Activated effector memory CD4-positive, alpha-beta T cell treated with anti-CD3 and anti-CD28 coated beads, Interleukin-2, amount 50 U/mL, for 16 hours (primary cell): ENCODE measurements at regions not wholly inside any gene's neighbourhood (a gene's known extent, or its start where the extent isn't known, plus 50 kb on each side); places are given as distances from the start of the nearest gene placed in this dataset.
A peak's percentile ranks its signal among the peaks of the same experiment; 100 is the strongest.
"Not testable (repeated sequence)": the region's sequence is repeated elsewhere in the genome, so short reads cannot be mapped to it uniquely, and the experiment has no call there.

ENCODE experiments used
- DNase-seq: peaks from one replicate; pipeline ENCODE4 v3.0.0-alpha.2; 2020

DNA sequence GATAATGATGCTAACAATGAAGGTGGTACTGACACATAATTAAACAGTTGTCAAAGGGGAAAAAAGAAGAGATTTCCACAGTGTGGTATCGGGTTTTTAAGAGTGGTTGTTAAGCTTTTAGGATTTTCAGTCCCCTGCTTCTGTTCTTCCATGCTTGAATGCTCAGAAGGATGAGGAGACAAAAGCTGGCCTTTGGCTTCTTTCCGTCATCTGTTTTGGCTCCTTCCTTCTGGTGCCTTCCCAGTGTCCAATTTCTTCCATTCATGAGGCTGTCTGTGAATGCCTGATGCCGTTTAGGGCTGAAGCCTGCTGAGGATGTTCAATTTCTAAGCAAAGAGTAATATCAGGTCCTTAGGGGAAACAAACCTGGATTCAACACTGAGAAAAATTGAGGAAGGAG is 179.6 kb upstream of the GLRA1 start:
- no peak for DNase-seq

DNA sequence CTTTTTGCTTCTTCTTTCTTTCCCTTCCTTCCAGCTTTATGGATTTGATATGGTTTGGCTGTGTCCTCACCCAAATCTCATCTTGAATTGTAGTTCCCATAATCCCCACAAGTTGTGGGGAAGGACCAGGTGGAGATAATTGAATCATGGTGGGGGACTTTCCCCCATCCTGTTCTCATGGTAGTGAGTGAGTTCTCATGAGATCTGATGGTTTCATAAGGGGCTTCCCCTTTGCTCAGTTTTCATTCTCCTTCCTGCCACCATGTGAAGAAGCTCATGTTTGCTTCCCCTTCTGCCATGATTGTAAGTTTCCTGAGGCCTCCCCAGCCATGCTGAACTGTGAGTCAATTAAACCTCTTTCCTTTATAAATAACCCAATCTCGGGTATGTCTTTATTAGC is 178.3 kb upstream of the GLRA1 start:
- not testable (repeated sequence) for DNase-seq

DNA sequence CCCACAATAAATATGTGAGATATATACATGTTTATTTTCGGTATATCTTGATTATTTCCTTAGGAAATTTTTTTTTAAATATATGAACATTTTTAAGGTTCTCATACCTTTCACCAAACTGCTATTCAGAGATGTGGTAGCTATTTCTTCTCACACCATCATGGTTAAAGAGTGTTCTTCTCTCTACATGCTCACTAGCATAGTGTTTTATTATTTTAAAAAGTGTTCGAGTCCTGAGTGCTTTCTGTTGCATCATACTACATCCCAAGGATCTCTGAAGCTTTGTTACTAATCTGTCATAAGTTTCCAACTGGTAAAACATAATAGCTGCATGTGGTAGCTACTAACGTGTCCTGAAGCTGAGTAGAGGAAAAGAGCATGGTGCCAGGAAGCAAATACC is 177.4 kb upstream of the GLRA1 start:
- no peak for DNase-seq

DNA sequence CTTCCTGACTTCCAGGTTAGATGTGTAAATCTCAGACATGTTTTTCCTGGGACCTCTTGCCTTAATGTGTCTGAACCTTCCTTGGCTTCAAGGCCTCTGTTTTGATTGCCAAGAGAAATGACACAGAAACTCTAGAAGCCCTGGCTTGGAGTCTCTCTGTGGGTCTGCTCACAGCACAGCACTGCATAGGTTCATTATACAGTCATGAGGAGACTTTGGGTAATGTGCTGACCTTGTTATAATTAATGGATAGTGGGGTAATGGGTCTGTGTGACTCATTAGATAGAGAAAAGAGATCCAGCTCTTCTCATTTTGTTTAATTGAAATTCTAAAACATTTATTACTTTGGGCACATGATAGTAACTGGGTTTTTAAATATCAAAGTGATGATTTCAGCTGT is 175.8 kb upstream of the GLRA1 start:
- no peak for DNase-seq

DNA sequence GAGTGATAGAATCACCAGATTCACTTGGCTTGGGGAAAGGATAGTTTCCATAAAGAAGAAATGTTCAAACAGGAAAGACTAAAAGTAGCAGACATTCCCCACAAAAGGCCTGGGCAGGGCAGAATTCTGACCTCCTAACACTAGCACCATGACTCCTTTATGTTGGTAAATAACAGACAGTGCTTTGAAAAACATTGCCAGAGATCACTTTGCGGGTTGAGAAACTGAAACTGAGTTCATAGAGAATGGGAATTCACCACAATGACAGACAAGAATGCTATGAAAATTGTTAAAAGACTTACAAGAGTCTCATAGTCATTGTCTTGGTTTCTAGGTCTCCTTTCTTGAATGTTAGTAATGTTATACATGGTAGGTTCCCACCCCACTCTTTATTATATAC is 172.5 kb upstream of the GLRA1 start:
- no peak for DNase-seq

DNA sequence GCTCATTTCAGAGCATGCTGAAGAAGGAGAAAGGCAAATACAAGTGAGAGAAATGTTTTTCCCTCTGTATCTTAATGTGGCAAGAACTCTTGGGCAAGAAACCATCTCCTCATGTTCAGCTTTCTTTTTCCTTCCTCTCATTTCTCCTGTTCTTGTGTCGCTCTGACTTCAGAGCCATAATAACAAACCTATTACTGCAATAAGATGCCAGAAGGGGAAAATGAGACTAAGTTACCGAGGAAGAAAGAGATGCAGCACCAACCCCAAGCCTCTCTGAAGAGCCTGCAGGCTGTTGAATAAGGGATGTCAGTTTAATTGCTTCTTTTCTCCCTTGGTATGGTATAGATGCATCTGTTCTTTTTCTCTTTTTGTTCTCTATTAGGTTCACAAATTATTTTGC is 170.1 kb upstream of the GLRA1 start:
- DNase-seq, result no peak

DNA sequence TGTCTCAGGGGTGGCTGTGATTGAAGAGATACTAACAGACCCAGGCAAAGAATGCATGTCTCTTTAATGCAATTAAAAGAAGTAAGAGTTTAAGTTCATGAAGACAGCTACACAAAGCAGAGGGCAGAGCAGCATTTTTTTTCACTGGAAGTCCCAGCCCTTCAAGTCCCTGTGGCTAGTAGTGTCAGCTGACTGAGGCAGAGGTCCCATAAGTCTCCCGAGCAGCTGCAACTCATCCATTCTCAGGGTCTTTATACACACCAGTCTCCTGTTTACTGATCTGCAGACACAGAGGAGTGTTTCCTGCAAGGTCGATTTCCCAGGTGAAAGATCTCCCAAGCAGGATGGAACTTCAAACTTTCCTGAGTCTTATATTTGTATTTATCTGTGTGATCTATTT is 169.4 kb upstream of the GLRA1 start:
- no peak for DNase-seq

DNA sequence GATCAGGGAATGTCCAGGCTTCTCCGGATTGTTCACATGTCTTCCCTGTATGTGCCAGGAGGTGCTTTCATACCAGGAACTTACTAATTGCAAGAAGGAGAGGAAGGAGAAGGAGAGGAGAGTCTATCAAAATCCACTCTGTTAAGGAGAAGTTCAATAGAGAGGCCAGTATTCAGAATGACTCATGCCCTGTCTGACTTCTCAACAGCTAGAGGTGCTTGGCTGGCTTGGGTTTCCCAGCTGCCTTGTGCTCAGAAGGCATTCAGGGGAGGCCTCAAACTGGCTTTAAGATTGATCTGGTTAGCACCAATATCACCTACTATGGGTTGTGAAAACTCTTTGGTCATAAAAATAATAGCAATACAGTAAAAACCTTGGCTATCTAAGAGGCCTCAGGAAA is 167.9 kb upstream of the GLRA1 start:
- DNase-seq, result no peak

DNA sequence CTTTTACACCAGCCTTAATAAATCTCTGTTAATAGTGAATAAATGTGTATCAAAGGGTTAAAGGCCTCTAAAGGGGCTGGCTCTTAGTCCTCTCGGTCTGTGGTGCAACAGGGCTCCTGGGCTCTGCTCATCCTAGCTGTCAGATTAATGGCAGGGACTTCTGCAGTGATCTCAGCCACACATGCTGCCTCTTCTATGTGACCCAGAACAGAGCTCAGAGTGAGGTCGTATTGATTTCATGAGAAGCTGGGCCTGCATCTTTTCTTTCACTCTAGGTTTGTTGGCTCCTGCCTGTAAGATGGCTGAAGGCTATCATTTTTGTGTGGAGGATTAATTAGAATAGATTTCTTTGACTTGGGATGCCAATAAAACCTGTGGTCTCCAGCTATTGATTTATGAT is 165.0 kb upstream of the GLRA1 start:
- no peak for DNase-seq

DNA sequence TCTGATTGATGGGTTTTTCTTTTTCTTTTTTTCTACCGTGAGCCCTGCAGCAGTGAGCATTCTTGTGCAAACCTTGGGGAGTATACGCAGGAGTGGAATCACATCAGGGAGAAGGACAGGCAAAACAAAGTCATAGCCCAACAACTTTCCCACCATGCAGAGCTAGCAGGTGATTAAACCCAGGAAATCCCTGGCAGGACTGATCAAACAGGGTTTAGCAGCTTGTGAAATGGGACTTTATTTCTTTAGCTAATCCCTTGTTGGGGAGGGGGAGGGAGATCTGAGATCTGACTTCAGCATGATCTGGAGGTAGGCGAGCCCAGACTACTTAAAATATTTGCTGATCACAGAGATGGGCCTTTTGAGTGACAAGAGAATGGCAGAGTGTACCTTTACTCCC is 162.0 kb upstream of the GLRA1 start:
- DNase-seq, result no peak

DNA sequence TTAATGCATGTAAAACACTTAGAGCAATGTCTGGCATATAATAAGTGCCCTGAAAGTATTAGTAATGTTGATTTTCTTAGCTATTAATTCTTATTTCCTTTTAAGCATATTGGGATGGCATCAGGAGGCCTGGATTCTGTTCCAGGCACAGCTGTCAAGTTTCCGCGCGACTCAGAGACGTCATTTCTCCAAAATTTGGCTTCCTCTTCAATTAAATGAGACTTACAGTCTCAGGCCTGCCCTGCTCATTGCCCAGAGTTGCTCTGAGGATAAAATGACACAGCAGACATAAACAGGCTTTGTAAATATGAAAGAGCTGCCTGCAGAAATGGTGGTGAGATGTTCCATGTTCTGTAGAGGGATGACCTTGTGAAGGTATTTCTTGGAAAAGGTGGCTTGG is 159.8 kb upstream of the GLRA1 start:
- DNase-seq, result no peak

DNA sequence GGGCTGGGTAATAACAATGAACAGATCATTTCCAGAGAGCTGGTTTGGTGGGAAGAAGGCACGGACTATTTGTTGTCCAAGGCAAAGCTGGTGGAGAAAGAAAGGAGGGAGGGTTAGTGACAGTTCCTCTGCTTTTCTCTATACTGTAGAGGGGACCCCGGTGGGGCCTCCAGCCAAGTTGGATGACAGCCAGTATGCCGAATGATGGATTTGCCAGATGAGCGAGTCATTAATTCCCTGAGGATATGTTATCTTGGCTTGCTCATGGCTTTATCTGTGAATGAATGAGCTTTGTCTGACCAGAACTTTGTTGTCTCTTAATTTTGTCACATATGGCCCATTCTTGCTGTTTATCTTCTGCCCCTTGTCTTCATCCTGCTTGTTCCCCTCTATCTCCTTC is 158.6 kb upstream of the GLRA1 start:
- DNase-seq, result no peak

DNA sequence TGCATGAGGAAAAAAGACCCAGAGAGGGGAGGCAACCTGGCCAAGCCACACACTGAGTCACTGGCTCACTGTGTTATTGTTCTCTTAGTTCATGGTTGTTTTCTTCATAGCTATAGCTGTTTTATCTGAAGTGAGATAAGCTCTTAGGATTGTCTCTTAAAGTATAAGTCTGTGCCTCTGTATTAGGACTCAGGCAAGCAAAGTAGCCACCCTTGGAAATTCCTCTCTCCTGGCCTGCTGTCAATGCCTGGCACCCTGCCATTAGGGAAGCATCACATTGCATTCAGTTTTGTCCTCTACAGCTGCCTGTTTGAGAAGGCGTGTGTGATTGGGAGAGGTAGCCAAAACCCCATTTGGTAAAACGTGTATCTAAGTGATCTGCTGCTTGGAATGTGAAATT is 147.4 kb upstream of the GLRA1 start:
- no peak for DNase-seq

DNA sequence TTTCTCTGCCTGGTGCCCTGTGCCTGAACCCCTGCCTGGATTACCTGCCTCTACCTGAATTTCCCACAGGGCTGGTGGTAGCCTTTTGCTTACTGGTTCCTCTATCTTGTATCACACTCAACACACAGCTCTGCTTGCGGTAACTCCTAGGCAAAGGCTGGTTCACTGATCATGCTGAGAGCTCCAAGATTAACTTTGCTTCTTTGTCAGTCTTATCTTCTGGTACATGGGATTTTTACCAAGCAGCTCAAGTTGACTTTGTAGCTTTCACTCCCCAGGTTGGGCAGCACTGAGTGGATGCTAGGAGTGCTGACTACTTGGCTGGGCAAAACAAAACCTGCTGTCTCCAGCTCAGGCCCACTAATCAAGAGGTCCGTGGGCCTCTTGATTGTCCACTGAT is 145.9 kb upstream of the GLRA1 start:
- DNase-seq, result no peak

DNA sequence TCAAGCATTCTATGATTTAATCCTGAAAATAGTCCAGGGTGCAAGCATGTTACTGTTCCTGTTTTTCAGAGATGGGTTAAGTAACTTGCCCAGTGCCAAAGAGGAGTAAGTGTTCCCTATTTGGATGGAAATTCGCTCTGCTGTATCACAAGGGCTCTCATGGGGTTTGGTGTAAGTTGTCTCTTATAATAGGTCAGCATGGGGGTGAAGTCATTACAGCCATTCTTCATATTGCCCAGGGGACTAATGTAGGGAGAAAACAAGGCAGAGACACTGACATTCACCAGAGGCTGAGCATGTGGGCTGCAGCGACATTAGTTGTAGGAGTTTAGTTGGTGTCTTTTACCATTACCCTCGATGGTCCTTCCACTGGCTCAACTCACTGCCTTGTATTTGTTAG is 142.1 kb upstream of the GLRA1 start:
- no peak for DNase-seq

DNA sequence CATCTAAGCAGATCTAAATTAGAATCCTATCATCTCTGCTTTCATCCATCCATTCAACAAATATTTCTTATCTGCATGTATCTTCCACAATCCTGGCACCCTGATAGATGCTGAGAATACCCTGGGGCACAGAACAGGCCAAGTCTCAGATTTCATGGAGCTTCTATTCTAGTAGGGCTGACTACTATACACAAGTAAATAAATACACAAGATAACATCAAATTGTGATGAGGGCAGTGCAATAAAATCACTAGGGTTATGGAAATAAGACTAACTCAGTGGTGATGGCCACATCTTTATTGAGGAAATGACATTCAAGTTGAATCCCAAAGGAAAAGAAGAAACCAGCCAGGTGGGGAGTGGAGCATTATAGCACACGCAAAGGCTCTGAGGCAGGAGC is 138.4 kb upstream of the GLRA1 start:
- DNase-seq, result no peak

DNA sequence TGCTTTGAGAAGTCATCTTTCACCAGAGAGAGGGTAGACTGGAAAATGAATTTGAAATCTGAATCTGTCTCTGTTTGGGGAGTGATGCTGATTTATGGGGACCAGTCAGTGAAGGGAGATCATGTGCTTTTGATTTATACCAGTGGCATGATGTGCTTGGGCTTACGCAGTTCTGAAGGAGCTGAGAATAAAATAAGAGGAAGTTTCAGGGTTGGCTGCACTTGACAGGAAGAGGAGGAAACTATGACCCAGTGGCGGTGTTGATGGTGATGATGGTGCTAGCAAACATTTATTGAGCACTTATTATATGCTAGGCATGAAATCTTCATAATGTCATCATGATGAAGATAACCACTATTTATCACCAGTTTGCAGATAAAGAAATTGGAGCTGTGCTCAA is 136.4 kb upstream of the GLRA1 start:
- no peak for DNase-seq

DNA sequence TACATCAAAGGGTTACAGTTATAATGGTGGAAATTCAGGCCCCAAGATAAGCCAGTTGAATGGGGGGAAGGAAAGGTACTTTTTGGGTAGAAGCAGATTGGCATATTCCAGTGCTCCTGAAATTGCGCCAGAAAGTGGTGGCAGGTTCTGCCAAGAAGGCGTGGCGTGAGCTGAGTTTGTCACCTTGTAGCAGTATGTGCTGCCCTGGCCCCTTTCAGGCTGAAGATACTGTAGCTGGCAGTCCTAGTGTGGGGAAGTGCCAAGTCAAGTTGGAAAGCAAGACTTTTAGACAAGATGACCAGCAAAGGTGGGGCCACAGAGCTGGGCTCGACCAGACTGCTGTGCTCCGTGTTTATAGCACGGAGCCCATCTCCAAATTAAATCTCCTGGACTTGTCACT is 133.6 kb upstream of the GLRA1 start:
- no peak for DNase-seq

DNA sequence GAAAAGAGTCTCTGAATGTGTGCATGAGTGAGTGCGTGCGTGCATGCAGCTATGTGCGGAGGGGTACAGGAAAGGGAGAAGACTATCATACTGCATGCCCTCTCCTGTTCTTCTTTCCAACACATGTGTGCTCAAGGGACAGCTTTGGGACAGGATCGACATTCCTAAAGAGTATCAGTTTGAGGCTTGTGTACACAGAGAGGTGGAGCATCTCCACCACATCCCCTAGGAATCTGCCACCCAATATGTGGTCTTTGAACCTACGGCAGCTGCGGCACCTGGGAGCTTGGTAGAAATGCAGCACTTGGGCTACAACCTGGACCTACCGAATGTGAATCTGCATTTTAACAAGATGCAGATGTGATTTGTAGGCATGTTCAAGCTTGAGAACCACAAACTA is 132.3 kb upstream of the GLRA1 start:
- no peak for DNase-seq

DNA sequence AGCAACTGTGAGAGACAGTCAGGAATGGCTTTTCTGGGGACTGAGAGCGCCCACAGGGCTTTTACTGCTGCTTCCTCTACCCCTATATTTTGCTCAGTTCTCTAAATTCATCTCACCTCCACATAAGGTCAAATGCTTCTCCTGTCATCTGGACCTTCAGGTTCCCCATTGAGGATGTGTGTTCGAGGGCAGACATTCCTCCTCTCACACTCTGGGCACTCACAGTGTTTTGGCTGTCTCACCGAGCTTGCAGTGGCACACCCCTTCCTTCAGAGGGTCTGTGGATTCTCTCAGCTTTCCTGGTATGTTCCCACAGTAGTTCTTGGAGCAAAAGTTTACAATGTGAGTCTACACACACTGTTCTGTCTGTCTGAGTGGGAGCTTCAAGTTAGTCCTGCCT is 127.8 kb upstream of the GLRA1 start:
- DNase-seq, result no peak

DNA sequence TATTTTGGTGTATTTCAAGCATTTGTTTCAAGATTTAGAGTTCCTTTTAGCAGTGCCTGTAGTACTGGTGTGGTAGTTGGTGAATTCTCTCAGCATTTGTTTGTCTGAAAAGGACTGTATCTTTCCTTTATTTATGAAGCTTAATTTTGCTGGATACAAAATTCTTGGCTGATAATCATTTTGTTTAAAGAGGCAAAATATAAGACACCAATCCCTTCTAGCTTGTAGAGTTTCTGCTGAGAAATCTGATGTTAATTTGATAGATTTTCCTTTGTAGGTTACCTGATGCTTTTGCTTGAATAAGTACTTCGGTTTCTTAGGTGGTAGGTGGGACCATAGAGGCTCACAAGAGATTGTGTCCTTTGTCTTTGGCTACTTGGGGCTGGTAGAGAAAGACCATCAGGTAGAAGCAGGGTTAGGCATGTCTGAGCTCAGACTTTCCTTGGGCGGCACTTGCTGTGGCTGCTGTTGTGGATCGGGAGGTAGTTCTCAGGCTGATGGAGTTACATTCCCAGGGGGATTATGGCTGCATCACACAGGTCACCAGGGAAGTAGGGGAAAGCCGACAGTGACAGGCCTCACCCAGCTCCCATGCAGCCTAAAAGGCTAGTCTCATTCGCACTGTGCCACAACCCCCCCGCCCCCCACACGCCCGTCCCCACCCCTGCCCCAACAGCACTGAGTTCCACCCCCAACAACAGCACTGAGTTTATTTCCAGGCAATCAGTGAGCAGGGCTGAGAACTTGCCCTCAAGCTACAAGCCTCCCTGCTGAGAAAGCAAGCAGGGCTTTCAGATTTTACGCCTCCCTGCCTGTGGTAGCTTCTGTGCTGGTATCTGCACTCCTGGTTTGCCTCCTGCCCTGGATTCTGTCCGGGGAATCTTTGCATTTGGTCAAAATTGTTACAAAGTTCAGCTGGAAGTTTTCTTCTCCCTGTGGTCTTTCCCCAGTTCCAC is 127.1 kb upstream of the GLRA1 start:
- no peak for DNase-seq

DNA sequence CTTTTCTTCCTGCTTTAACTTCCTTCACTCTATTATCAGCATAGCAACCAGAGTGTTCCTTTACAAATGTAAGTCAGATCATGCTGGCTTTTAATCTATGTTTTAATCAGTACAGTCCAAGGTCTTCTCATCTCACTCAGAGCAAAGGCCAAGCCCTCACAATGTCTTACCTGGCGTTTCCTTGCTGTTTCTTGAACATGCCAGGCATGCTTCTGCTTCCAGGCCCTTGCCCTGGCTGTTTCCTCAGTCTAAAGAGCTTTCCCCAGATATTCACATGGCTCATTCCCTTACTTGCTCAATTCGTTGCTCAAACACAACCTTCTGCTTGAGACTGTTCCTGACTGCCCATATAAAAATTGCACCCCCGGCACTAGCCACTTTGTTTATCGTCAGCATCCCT is 121.7 kb upstream of the GLRA1 start:
- DNase-seq, result no peak

DNA sequence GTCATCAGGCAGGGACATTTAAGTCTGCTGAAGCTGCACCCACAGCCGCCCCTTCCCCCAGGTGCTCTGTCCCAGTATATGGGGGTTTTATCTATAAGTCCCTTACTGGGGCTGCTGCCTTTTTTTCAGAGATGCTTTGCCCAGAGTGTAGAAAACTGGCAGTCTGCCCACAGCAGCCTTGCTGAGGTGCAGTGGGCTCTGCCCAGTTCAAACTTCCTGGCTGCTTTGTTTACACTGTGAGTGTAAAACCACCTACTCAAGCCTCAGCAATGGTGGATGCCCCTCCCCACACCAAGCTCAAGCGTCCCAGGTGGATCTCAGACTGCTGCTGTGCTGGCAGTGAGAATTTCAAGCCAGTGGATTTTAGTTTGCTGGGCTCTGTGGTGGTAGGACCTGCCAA is 114.2 kb upstream of the GLRA1 start:
- not testable (repeated sequence) for DNase-seq

DNA sequence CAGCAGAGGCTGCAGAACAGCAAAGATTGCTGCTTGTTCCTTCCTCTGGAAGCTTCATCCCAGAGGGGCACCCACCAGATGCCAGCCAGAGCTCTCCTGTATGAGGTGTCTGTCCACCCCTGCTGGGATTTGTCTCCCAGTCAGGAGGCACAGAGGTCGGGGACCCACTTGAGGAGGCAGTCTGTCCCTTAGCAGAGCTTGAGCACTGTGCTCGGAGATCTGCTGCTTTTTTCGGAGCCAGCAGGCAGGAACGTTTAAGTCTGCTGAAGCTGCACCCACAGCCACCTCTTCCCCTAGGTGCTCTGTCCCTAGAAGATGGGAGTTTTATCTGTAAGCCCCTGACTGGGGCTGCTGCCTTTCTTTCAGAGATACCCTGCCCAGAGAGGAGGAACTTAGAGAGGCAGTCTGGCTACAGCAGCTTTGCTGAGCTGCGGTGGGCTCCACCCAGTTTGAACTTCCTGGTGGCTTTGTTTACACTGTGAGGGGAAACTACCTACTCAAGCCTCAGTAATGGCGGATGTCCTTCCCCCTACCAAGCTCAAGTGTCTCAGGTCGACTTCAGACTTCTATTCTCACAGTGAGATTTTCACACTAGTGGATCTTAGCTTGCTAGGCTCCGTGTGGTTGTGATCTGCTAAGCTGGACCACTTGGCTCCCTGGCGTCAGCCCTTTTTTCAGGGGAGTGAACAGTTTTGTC is 101.8 kb upstream of the GLRA1 start:
- DNase-seq, result peak; percentile 66

DNA sequence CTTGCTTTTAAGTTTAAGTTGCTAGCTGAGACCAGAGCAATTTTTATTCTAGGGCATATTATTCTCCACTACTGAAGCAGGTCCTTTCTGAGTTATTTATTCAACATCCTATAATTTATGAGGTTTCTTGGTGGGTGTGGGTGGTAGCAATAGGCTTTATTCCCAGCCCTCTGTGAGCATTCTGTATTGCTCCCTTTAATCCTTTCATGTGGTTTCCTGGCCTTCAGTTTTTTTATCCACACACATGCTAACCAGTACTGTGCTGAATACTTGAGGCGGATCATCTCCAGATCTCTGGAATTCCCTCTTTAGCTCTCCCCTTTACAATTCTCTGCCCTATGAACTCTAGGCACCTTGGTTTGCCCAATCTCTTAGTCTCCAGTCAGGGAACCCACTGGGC is 91.8 kb upstream of the GLRA1 start:
- no peak for DNase-seq
